Spleen (tissue), 7 donors: ENCODE measurements at regions not wholly inside any gene's neighbourhood (a gene's known extent, or its start where the extent isn't known, plus 50 kb on each side); places are given as distances from the start of the nearest gene placed in this dataset.

Experiments used
- POLR2A ChIP-seq, 3 donors: fragments of 450-650 bp; IDR thresholded peaks; one replicate each; pipeline ENCODE4 v1.5.1; 2017; ENCODE audit warnings: antibody characterized with exemption in 3 of 3, mild to moderate bottlenecking in 1 of 3
- POLR2AphosphoS5 ChIP-seq, 3 donors: sonication (generic); formaldehyde crosslinking; IDR thresholded peaks; one replicate each; pipeline ENCODE4 v1.5.1; 2017; ENCODE audit warnings: antibody characterized with exemption in 3 of 3
- TF ChIP-seq, protein P1 (sequence below), 11 experiments: fragments of 200-600 bp in 7 of 11; fragments of 450-650 bp in 4 of 11; sonication (generic) in 4 of 11; IDR thresholded peaks in 8 of 11; conservative IDR thresholded peaks in 3 of 11; 1 replicate in 7 of 11; 2 replicates in 4 of 11; pipeline versions ENCODE4 v1.4.0 to v1.8.0; 2016 to 2021; ENCODE audit warnings: antibody characterized with exemption in 11 of 11, inconsistent platforms in 4 of 11, mild to moderate bottlenecking in 1 of 11
- donor health status: DM: no; HTN: no; CAD: no; lungs with moderate emphysema.
- donor health status: DM: no; HTN: no; CAD: no.
- donor health status: DM: no; HTN: no; CAD: no.

DNA sequence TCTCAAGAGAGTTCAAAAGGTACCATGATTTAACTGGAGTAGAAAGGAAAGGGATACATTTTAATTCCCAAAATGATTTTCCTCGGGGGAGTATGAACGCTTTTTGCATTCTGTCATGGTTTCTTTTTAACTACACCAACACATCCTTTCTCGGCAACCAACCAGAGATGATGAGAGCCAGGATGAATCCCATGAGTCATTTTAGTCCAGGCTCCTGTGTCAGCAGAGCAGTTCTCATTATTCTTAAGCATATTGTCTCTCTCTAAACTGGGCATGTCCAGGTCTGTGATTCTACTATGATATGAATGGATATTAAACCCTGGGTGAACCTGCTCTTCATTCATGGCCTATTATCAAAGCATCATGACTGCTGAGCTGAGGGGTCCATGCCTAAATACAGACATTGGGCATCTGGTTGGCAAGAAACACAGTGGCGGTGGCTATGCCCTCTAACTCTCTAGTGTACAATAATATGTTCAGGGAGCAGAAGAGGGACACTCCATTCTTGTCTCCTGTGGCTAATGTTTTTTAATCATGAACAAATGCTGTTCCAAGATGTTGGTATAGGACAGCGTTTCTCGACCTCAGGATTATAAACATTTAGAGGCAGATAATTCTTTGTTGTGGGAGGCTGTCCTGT, 124.3 kb upstream of the ESRRG start:
- TF ChIP-seq, protein P1, sequence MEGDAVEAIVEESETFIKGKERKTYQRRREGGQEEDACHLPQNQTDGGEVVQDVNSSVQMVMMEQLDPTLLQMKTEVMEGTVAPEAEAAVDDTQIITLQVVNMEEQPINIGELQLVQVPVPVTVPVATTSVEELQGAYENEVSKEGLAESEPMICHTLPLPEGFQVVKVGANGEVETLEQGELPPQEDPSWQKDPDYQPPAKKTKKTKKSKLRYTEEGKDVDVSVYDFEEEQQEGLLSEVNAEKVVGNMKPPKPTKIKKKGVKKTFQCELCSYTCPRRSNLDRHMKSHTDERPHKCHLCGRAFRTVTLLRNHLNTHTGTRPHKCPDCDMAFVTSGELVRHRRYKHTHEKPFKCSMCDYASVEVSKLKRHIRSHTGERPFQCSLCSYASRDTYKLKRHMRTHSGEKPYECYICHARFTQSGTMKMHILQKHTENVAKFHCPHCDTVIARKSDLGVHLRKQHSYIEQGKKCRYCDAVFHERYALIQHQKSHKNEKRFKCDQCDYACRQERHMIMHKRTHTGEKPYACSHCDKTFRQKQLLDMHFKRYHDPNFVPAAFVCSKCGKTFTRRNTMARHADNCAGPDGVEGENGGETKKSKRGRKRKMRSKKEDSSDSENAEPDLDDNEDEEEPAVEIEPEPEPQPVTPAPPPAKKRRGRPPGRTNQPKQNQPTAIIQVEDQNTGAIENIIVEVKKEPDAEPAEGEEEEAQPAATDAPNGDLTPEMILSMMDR (IDR thresholded peaks at IDR 0.05 in 8 of 11, conservative IDR thresholded peaks at IDR 0.05 in 3 of 11) = no peak
- TF ChIP-seq POLR2AphosphoS5 (IDR thresholded peaks at IDR 0.05) = no peak
- TF ChIP-seq POLR2A (IDR thresholded peaks at IDR 0.05) = no peak
